ES-I3 (cell line): ENCODE measurements at regions not wholly inside any gene's neighbourhood (a gene's known extent, or its start where the extent isn't known, plus 50 kb on each side); places are given as distances from the start of the nearest gene placed in this dataset.

Source experiments
- H3K36me3 ChIP-seq: 2 replicates; pipeline ENCODE4 v1.6.1; 2013; ENCODE audit warnings: mild to moderate bottlenecking, low read length, control low read depth, moderate library complexity; ENCODE audit not compliant: insufficient read depth
- H3K4me1 ChIP-seq: 2 replicates; pipeline ENCODE4 v1.6.1; 2013; ENCODE audit warnings: mild to moderate bottlenecking, control low read depth, low read length; ENCODE audit not compliant: insufficient read depth
- H3K9ac ChIP-seq: 2 replicates; pipeline ENCODE4 v1.6.1; 2013; ENCODE audit warnings: low read depth, mild to moderate bottlenecking, low read length, moderate library complexity
- H3K9me3 ChIP-seq: 2 replicates; pipeline ENCODE4 v1.6.1; 2013; ENCODE audit warnings: mild to moderate bottlenecking, low read length, moderate library complexity; ENCODE audit not compliant: control insufficient read depth, insufficient read depth

GRCh38 chr10:78624791-78625190, 444.0 kb upstream of the ZMIZ1 start:
- no peaks in the 10 kb centered on the region for H3K36me3 ChIP-seq
- H3K4me1 ChIP-seq = no peaks in the 10 kb centered on the region; the same call in 1 of the 2 replicates
- peaks cover 2% of the 10 kb centered on the region; the same call in 1 of the 2 replicates for H3K9me3 ChIP-seq
- no peak overlapping the region for H3K9ac ChIP-seq

DNA sequence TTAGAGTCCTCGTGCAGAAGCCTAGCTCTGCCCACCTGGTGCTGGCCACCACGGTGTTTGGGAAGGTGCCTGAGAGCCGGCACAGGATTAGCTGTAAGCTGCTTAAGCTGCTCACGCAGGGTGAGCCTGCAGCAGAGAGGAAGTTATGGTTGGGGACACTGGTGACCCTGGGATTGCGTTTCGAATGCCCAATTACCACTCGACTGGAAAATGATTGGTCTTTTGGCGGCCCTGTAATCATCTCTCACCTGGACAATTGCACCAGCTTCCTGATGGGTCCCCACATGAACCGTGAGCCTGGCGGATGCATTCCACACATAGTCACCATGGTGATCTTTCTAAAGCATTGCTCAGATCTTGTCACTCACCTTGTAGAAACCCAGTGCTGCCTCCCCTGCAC, 442.3 kb upstream of the ZMIZ1 start:
- Histone ChIP-seq H3K36me3 (no peaks in the 10 kb centered on the region), H3K9ac (no peak overlapping the region), H3K9me3 (peaks cover 2% of the 10 kb centered on the region; the same call in 1 of the 2 replicates), H3K4me1 (no peaks in the 10 kb centered on the region; the same call in 1 of the 2 replicates)

DNA sequence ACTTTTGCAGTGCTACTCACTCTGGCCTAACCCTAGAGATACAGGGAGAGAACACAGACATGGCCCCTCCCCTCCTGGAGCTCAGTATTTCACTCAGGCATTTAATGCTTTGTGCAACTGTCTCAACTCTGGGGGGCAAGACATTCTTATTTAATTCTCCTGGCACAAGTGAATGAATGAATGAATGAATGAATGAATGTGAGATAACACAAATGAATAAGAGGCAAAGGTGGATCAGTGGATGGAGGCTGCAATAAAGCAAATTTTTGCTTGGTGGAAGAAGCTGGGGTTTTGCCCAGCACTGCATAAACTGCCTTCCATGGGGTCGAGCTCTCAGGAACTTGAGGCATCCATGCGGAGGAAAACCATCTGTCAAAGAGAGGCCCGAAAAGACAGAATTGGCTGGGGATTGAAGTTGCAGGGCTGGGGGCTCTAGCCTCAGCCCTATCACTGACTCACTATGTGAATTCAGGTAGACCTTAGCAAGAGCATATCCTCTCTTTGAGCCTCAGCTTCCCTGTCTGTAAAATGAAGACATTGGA, 441.4 kb upstream of the ZMIZ1 start:
- Histone ChIP-seq H3K36me3 (no peaks in the 10 kb centered on the region), H3K9me3 (peaks cover 2% of the 10 kb centered on the region; the same call in 1 of the 2 replicates), H3K4me1 (no peaks in the 10 kb centered on the region; the same call in 1 of the 2 replicates), H3K9ac (no peak overlapping the region)

DNA sequence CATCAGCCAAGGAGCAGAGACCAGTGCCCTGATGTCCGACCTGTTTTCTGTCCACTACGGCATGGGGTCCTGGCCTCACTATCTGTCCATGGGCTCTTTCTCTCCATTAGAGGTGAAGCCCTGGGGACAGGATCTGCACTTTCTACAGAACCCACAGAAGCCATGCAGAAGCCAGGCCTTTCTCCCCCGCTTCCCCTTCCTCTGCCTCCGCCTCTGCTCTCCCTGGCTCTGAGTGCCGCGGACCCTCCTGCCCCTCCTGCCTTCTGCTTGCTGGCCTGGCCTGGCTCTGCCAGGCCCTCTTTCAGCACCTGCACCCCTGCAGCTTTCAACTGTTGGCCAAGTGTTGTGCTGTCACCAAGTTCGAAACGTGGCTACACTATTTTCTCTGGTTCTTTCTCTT, 439.8 kb upstream of the ZMIZ1 start:
- Histone ChIP-seq H3K9ac (no peak overlapping the region), H3K9me3 (peaks cover 2% of the 10 kb centered on the region; the same call in 1 of the 2 replicates), H3K36me3 (no peaks in the 10 kb centered on the region), H3K4me1 (peaks cover 2% of the 10 kb centered on the region; the same call in 1 of the 2 replicates)

DNA sequence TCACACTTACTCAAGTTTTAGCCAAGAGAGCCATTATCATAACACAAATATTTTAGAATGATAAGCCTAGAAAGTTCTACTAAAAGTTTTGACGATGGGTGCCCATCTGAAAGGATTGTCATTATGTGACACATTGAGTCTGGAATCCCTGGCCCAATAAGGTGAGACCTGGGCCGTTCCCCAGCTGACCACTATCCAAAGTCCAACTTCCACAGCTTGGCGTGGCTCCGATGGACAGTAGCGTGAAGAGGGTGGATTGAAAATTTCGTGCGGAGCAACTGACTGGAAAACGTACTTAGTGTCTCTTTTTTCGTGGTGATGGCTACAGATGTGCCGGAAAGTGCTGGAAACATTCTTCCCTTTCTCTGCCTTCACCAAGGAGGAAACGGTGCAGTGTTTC, 439.0 kb upstream of the ZMIZ1 start:
- Histone ChIP-seq H3K9me3 (no peaks in the 10 kb centered on the region; the same call in 1 of the 2 replicates), H3K9ac (no peak overlapping the region), H3K4me1 (peaks cover 8% of the 10 kb centered on the region; the same call in 1 of the 2 replicates), H3K36me3 (no peaks in the 10 kb centered on the region)

GRCh38 chr10:78630944-78631838, 437.6 kb upstream of the ZMIZ1 start:
- Histone ChIP-seq H3K9ac (no peak overlapping the region), H3K4me1 (peaks cover 12% of the 10 kb centered on the region; the same call in 1 of the 2 replicates), H3K9me3 (no peaks in the 10 kb centered on the region)

GRCh38 chr10:78634389-78634815, 434.4 kb upstream of the ZMIZ1 start:
- H3K9me3 ChIP-seq = no peaks in the 10 kb centered on the region
- no peak overlapping the region for H3K9ac ChIP-seq
- peaks cover 12% of the 10 kb centered on the region; the same call in 1 of the 2 replicates for H3K4me1 ChIP-seq
- no peaks in the 10 kb centered on the region for H3K36me3 ChIP-seq

More at GRCh38 chr10:78630944-78631838, 437.6 kb upstream of the ZMIZ1 start:
- H3K36me3 ChIP-seq = no peaks in the 10 kb centered on the region

DNA sequence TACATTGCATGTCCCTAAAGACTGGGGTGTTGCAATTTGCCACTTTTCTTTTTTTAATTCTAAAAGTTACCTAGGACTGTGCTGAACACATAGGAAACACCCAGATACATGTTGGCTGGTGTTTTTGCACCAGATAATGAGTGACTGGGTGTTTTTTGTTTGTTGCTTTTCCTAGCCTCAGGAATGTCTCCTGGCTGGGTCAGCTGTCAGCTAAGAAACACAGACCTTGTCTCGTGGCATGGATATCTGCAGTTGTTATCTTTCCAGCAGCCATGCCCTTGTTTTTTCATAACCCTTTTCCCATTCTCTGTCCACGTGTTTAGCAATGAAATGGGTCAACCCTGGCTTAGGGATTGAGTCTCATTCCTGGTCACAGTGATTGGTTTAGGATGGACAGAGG, 433.9 kb upstream of the ZMIZ1 start:
- H3K9ac ChIP-seq = no peak overlapping the region
- H3K4me1 ChIP-seq = peaks cover 12% of the 10 kb centered on the region; the same call in 1 of the 2 replicates
- H3K36me3 ChIP-seq = no peaks in the 10 kb centered on the region
- H3K9me3 ChIP-seq = no peaks in the 10 kb centered on the region

DNA sequence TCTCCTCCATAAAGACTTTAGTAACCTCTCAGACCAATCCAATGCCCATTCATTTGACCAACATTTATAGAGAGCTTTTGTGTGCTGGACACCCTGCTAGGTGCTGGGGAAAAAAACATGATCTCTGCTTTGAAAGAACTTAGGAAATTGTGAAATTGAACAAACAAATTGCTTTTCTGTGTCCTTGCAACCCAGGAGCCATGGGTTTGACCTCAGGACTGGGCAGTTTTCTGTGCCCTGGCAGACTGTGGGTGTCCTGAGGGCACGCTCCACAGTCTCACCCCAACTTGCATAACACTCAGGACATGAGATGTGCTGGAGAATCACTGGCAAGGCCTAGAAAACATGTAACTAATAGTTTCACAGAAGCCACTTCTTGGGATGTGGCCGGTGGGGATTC, 429.1 kb upstream of the ZMIZ1 start:
- H3K4me1 ChIP-seq = peaks cover 5% of the 10 kb centered on the region; the same call in 1 of the 2 replicates
- no peaks in the 10 kb centered on the region for H3K36me3 ChIP-seq

GRCh38 chr10:78640796-78641636, 427.8 kb upstream of the ZMIZ1 start:
- Histone ChIP-seq H3K36me3 (no peaks in the 10 kb centered on the region), H3K4me1 (no peaks in the 10 kb centered on the region), H3K9me3 (no peaks in the 10 kb centered on the region), H3K9ac (no peak overlapping the region)

More for the DNA sequence above, 429.1 kb upstream of the ZMIZ1 start:
- no peak overlapping the region for H3K9ac ChIP-seq
- H3K9me3 ChIP-seq = no peaks in the 10 kb centered on the region

DNA sequence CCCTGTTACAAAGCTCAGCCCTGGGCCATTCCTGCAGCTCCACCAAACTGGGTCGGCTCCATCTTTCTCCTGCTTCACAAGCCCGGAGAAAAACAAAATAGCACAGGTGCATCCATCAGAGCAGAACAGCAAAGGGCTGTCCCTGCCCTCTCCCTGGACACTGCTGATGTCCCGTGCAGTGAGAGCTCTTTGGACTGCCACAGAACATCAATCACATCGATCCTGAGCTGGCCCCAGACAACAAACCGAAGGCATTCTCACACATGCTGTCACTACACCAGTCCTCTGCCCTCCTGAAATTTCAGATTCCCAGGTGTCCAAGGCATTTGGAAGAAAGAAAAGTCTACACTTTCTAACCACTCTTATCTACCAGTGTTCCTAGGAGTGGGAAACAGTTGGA, 427.1 kb upstream of the ZMIZ1 start:
- H3K4me1 ChIP-seq = no peaks in the 10 kb centered on the region
- H3K9me3 ChIP-seq = no peaks in the 10 kb centered on the region
- no peak overlapping the region for H3K9ac ChIP-seq
- H3K36me3 ChIP-seq = no peaks in the 10 kb centered on the region

DNA sequence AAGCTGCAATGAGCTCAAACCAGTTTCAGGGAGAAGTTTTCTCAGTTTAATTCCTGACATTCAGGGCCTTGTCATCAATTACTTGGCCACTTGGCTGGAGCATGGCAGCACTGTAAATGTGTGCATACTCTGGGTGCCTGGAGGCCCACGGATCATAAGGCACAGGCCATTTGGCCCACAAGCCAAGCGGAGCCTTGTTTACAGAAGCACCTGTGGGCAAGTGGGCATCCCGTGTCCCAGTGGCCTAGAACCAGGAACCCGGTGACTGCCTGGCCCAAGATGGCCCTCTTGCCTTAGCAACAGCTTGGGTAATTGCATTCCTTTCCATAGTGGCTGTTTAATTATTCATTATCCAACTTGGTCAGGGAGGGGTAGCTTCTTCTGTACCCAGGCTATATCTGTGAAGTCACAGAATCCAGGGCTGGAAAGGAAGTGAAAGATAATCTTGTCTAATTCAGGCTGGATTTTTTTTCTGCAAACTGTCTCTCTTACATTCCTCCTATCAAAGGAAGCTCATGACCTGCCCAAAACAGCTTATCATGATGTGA, 426.4 kb upstream of the ZMIZ1 start:
- no peak overlapping the region for H3K9ac ChIP-seq
- no peaks in the 10 kb centered on the region for H3K4me1 ChIP-seq
- no peaks in the 10 kb centered on the region for H3K9me3 ChIP-seq
- H3K36me3 ChIP-seq = no peaks in the 10 kb centered on the region

DNA sequence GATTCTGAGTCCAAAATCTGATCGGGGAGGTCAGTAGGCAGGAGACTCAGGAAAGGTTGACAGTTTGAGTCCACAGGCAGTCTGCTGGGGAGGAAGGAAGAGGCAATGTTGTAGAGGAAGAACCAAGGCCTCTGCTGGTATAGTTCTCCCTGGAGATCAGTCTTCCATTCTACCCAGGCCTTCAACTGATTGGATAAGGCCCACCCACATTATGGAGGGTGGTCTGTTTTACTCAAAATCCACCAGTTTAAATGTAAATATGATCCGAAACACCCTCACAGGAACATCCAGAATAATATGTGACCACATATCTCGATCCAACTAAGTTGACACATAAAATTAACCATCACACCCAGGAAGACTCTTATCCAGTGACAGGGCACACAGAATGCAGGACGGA, 425.3 kb upstream of the ZMIZ1 start:
- Histone ChIP-seq H3K9me3 (no peaks in the 10 kb centered on the region), H3K9ac (no peak overlapping the region), H3K36me3 (no peaks in the 10 kb centered on the region), H3K4me1 (no peaks in the 10 kb centered on the region)

DNA sequence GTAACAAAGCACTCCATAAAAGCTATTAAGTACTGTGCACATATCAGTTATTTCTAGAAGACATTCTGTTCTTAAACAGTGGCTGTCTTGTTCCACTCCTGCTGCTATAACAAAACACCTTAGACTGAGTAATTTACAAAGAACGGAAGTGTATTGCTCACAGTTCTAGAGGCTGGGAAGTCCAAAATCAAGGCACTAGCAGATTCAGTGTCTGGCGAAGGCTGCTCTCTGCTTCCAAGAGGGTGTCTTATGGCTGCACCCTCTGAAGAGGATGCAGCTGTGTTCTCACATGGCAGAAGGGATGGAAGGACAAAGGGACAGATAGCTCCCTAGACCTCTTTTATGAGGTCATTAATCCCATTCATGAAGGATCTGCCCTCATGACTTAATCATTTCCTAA, 424.2 kb upstream of the ZMIZ1 start:
- H3K9me3 ChIP-seq = no peaks in the 10 kb centered on the region
- no peaks in the 10 kb centered on the region for H3K36me3 ChIP-seq
- H3K4me1 ChIP-seq = no peaks in the 10 kb centered on the region
- H3K9ac ChIP-seq = no peak overlapping the region
